Colonic mucosa (tissue), 4 donors: ENCODE measurements at regions not wholly inside any gene's neighbourhood (a gene's known extent, or its start where the extent isn't known, plus 50 kb on each side); places are given as distances from the start of the nearest gene placed in this dataset.
A peak's percentile ranks its signal among the peaks of the same experiment; 100 is the strongest.

Experiments used
- DNase-seq: peaks from one replicate; pipeline ENCODE4 v3.0.0-alpha.2; 2020
- H3K27ac ChIP-seq: fragments of 200-600 bp; one replicate; pipeline ENCODE4 v1.8.0; 2021
- H3K27me3 ChIP-seq: fragments of 200-600 bp; one replicate; pipeline ENCODE4 v1.8.0; 2021
- H3K36me3 ChIP-seq: fragments of 200-600 bp; one replicate; pipeline ENCODE4 v1.8.0; 2021
- H3K4me1 ChIP-seq: fragments of 200-600 bp; one replicate; pipeline ENCODE4 v1.8.0; 2021; ENCODE audit warnings: mild to moderate bottlenecking
- H3K4me3 ChIP-seq: fragments of 200-600 bp; one replicate; pipeline ENCODE4 v1.8.0; 2021
- H3K9ac ChIP-seq, 2 donors: one replicate each; pipeline ENCODE4 v1.7.0; 2013; ENCODE audit warnings: control low read depth in 2 of 2, low read depth in 2 of 2, low read length in 2 of 2
- H3K9me3 ChIP-seq: fragments of 200-600 bp; one replicate; pipeline ENCODE4 v1.8.0; 2021
- CTCF ChIP-seq: fragments of 200-600 bp; IDR thresholded peaks from one replicate; pipeline ENCODE4 v1.8.0; 2022; ENCODE audit warnings: antibody characterized with exemption, mild to moderate bottlenecking
- intact Hi-C: fragments of 100-400 bp; cut with DNase I; formaldehyde crosslinking; loops from one replicate; pipeline ENCODE4 v1.14.1; 2022
- donor health status: healthy.
- donor health status: DM: no; HTN: no; CAD: no.
- donor health status: DM: no; HTN: no; CAD: no.

DNA sequence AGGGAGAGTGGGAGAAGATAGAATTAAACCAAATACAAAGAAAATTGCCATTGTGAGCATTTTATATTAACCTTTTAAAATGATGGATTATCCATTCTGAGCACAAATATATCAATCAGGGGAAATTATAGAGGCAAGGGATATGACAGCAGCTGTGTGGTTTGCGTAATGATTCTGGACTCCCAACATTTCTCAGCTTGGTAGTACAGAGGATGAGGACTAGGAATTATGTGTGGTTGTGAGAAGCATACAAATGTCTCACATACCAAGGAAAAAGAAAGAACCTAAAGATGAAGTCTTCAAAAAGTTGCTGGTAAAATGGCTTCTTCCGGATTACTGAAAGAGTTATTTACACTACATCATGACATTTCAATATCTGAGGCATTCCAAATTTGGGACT is 674.6 kb upstream of the NR3C2 start:
- no peak overlapping the region for H3K4me3 ChIP-seq

DNA sequence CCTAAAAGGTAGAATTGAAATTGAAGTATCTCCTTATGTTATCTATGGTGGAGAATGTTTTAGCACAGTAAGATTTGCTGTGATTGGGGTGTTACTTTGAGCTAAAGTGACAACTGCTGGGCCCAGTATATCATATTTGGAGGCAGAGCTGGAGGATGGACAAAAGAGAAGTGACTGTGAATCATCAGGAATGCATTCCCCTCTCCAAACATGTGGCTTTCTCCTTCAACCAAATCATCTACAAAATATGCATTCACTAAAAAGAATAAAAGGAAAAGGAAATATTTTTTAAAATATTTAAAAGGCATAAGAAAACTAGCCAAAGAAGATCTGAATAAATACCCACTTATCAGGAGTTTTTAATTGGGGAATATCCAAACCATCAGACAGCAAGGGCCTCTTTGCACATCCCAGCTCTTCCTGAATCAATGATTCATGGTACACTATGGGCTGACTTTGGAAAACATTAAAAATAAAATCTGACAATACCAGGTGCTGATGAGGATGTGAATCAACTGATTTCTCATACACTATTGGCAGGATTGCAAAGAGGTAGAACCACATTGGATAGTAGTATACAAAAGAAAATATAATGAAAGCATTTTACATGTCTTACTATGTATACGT is 671.7 kb upstream of the NR3C2 start:
- Histone ChIP-seq H3K36me3 (no peaks in the 10 kb centered on the region), H3K9ac (no peak overlapping the region), H3K9me3 (no peaks in the 10 kb centered on the region), H3K4me3 (no peak overlapping the region), H3K4me1 (no peaks in the 10 kb centered on the region), H3K27ac (no peak overlapping the region), H3K27me3 (no peaks in the 10 kb centered on the region)
- no peak for TF ChIP-seq CTCF
- intact Hi-C loops: no loop called here
- no peak for DNase-seq

More for the DNA sequence above, 674.6 kb upstream of the NR3C2 start:
- no peaks in the 10 kb centered on the region for H3K4me1 ChIP-seq
- H3K9ac ChIP-seq: no peak overlapping the region
- intact Hi-C loops: no loop called here
- no peaks in the 10 kb centered on the region for H3K9me3 ChIP-seq
- no peaks in the 10 kb centered on the region for H3K27me3 ChIP-seq
- no peak for TF ChIP-seq CTCF
- no peaks in the 10 kb centered on the region for H3K36me3 ChIP-seq
- DNase-seq: no peak
- no peak overlapping the region for H3K27ac ChIP-seq

DNA sequence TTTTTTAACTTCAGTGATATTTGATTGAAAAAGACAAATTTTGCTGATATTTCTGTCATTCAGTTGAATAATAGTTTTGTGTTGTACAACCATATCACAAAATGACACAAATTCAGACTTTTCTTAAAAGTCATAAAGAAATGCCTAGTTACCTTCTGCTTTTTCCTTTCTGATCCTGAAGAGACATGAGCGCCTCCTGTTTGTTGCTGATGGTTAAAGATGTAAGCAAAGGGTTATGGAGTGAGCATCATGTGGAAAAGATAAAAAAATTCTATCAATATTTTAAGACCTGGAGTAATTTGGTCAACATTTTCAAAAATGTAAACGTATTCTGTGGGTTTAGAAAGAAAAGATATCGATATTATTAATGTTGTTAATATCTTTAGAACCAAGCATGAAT is 669.9 kb upstream of the NR3C2 start:
- no peaks in the 10 kb centered on the region for H3K27me3 ChIP-seq
- TF ChIP-seq CTCF: no peak

DNA sequence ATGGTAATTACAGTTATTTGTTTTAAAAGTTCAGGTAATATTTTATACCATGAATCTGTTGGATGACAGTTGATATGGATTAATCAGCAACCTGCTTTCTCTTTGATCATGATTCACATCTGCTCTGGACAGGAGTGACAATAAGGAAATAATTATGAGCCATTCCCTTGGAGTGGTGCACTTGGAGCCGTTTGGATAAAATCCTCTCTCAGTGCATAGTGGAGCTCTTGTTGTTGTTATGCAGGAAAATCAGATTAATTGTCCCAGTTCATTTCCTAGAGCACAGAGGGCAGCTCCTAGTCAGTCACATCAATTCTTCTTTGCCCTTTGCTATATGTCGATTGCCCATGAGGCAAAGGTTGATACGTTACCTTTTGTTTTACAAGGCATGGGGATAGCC is 668.3 kb upstream of the NR3C2 start:
- no peaks in the 10 kb centered on the region for H3K4me1 ChIP-seq
- intact Hi-C loops: no loop called here
- H3K4me3 ChIP-seq: no peak overlapping the region
- H3K9ac ChIP-seq: no peak overlapping the region
- TF ChIP-seq CTCF: no peak
- H3K27me3 ChIP-seq: no peaks in the 10 kb centered on the region
- H3K9me3 ChIP-seq: no peaks in the 10 kb centered on the region
- no peaks in the 10 kb centered on the region for H3K36me3 ChIP-seq
- DNase-seq: peak; percentile 32
- H3K27ac ChIP-seq: peak overlapping the region; percentile 20

More for the DNA sequence above, 669.9 kb upstream of the NR3C2 start:
- Histone ChIP-seq H3K9ac (no peak overlapping the region), H3K9me3 (no peaks in the 10 kb centered on the region), H3K4me3 (no peak overlapping the region), H3K36me3 (no peaks in the 10 kb centered on the region), H3K27ac (no peak overlapping the region), H3K4me1 (no peaks in the 10 kb centered on the region)
- no peak for DNase-seq
- intact Hi-C loops: no loop called here

GRCh38 chr4:149108626-149109025 is 666.4 kb upstream of the NR3C2 start:
- no peak for TF ChIP-seq CTCF
- no peak for DNase-seq

More at GRCh38 chr4:149108626-149109025, 666.4 kb upstream of the NR3C2 start:
- no peak overlapping the region for H3K9ac ChIP-seq
- H3K27me3 ChIP-seq: no peaks in the 10 kb centered on the region
- H3K36me3 ChIP-seq: no peaks in the 10 kb centered on the region
- H3K4me3 ChIP-seq: no peak overlapping the region
- H3K9me3 ChIP-seq: no peaks in the 10 kb centered on the region
- intact Hi-C loops: no loop called here
- H3K4me1 ChIP-seq: no peaks in the 10 kb centered on the region
- no peak overlapping the region for H3K27ac ChIP-seq
